Esophagus squamous epithelium (tissue), 5 donors: ENCODE measurements at regions not wholly inside any gene's neighbourhood (a gene's known extent, or its start where the extent isn't known, plus 50 kb on each side); places are given as distances from the start of the nearest gene placed in this dataset.
"Not testable (repeated sequence)": the region's sequence is repeated elsewhere in the genome, so short reads cannot be mapped to it uniquely, and the experiment has no call there.

Experiments
- DNase-seq: peaks from one replicate; lab custom pipeline; 2025; lab: John Stamatoyannopoulos, UW
- H3K27ac ChIP-seq, 4 donors: fragments of 200-600 bp; sonication (generic); one replicate each; pipeline ENCODE4 v1.5.1; 2016 to 2019; ENCODE audit warnings: mild to moderate bottlenecking in 1 of 4
- H3K27me3 ChIP-seq, 4 donors: fragments of 200-600 bp; sonication (generic); 1 replicate in 3 of 4; 2 replicates in 1 of 4; pipeline versions ENCODE4 v1.5.1 to v1.6.0; 2017 to 2021; ENCODE audit warnings: antibody characterized with exemption in 1 of 4
- H3K36me3 ChIP-seq, 3 donors: fragments of 200-600 bp; sonication (generic); one replicate each; pipeline ENCODE4 v1.5.1; 2016 to 2019
- H3K4me1 ChIP-seq, 3 donors: fragments of 200-600 bp; sonication (generic); one replicate each; pipeline ENCODE4 v1.5.1; 2017 to 2019
- H3K4me3 ChIP-seq, 4 donors: fragments of 200-600 bp; sonication (generic); 1 replicate in 3 of 4; 2 replicates in 1 of 4; pipeline ENCODE4 v1.5.1; 2016 to 2019; ENCODE audit warnings: mild to moderate bottlenecking in 2 of 4, moderate library complexity in 1 of 4
- H3K9me3 ChIP-seq, 3 donors: fragments of 200-600 bp; sonication (generic); one replicate each; pipeline ENCODE4 v1.5.1; 2016 to 2019
- POLR2A ChIP-seq, 4 donors: fragments of 450-650 bp; IDR thresholded peaks; one replicate each; pipeline ENCODE4 v1.6.1; 2017; ENCODE audit warnings: antibody characterized with exemption in 4 of 4, mild to moderate bottlenecking in 4 of 4, moderate library complexity in 3 of 4
- WGBS, 2 donors: methylation state at CpG; one replicate each; pipeline ENCODE4 v1.1.5; 2018; 5-methylcytosine and 5-hydroxymethylcytosine counted together
- intact Hi-C: fragments of 100-400 bp; cut with DNase I; formaldehyde crosslinking; loops from one replicate; pipeline ENCODE4 v1.15.0; 2022
- TF ChIP-seq, protein P1 (sequence below), 6 experiments: fragments of 450-650 bp in 4 of 6; fragments of 200-600 bp in 2 of 6; sonication (generic) in 2 of 6; IDR thresholded peaks; one replicate each; pipeline ENCODE4 v1.5.1; 2016 to 2019; ENCODE audit warnings: antibody characterized with exemption in 6 of 6, mild to moderate bottlenecking in 4 of 6, moderate library complexity in 4 of 6
- donor health status: DM: yes; HTN: yes; CAD: no.

GRCh38 chr12:116667752-116668151 is 70.1 kb downstream of the SPRING1 start:
- TF ChIP-seq, protein P1, sequence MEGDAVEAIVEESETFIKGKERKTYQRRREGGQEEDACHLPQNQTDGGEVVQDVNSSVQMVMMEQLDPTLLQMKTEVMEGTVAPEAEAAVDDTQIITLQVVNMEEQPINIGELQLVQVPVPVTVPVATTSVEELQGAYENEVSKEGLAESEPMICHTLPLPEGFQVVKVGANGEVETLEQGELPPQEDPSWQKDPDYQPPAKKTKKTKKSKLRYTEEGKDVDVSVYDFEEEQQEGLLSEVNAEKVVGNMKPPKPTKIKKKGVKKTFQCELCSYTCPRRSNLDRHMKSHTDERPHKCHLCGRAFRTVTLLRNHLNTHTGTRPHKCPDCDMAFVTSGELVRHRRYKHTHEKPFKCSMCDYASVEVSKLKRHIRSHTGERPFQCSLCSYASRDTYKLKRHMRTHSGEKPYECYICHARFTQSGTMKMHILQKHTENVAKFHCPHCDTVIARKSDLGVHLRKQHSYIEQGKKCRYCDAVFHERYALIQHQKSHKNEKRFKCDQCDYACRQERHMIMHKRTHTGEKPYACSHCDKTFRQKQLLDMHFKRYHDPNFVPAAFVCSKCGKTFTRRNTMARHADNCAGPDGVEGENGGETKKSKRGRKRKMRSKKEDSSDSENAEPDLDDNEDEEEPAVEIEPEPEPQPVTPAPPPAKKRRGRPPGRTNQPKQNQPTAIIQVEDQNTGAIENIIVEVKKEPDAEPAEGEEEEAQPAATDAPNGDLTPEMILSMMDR (IDR thresholded peaks at IDR 0.05) = no peak
- TF ChIP-seq POLR2A (IDR thresholded peaks at IDR 0.05) = no peak
- intact Hi-C loops = no loop called here
- WGBS, 2 donors = 92 to 95% methylated on average over 8 to 9 of the region's 10 CpGs
- no peak for DNase-seq
- no peaks in the 10 kb centered on the region for H3K27me3 ChIP-seq
- peaks cover 0 to 5% (median 2%) of the 10 kb centered on the region in 3 donors for H3K4me1 ChIP-seq
- no peak overlapping the region for H3K4me3 ChIP-seq
- no peaks in the 10 kb centered on the region for H3K9me3 ChIP-seq
- H3K36me3 ChIP-seq = no peaks in the 10 kb centered on the region
- H3K27ac ChIP-seq = no peak overlapping the region

DNA sequence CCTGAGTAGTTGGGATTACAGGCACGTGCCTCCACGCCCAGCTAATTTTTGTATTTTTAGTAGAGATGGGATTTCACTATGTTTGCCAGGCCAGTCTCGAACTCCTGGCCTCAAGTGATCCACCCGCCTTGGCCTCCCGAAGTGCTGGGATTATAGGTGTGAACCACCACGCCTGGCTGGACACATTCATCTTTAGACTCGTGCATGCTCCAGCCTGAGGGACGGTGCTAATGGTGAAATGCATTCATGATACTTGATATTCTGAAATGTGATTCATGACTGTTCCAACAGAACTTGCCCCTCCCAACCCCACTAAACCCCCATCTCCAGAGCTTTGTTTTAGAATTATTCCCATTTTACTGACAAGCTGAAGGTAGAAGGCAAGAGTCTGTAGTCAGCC is 71.0 kb downstream of the SPRING1 start:
- H3K27ac ChIP-seq, H3K36me3 ChIP-seq, H3K9me3 ChIP-seq, H3K27me3 ChIP-seq, intact Hi-C loops, DNase-seq, H3K4me3 ChIP-seq: not testable (repeated sequence)
- WGBS, 2 donors = 73 to 88% methylated on average over 4 to 8 of the region's 8 CpGs
- H3K4me1 ChIP-seq = peaks cover 0 to 11% (median 7%) of the 10 kb centered on the region in 3 donors

DNA sequence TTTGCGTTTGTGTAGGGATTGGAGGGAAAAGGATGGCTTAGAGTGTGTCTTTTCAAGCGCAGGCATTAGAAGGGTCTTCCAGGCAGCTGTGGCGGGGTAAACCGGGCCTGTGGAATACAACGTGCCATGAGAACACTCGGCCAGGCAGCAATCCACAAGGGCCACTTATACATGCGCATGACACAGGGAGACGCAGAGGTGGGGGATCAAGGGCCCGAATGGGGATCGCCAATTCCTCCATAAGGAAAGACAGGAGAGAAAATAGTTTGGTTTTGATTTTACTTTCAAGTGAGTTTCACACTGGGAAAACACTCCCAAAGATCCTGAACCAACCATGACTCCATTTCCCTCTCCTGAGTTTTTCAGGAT is 71.6 kb downstream of the SPRING1 start:
- DNase-seq = no peak
- Histone ChIP-seq H3K4me3 (no peak overlapping the region), H3K4me1 (peaks cover 0 to 11% (median 7%) of the 10 kb centered on the region in 3 donors), H3K27me3 (peaks cover 0 to 6% (median 0%) of the 10 kb centered on the region in 4 donors), H3K27ac (peak overlapping the region in 1 of 4 donors; percentile 7), H3K9me3 (no peaks in the 10 kb centered on the region), H3K36me3 (no peaks in the 10 kb centered on the region)
- intact Hi-C loops = no loop called here
- WGBS, 2 donors = 77 to 85% methylated on average over 10 of the region's 10 CpGs
- TF ChIP-seq, protein P1 (IDR thresholded peaks at IDR 0.05) = no peak
- no peak for TF ChIP-seq POLR2A (IDR thresholded peaks at IDR 0.05)

GRCh38 chr12:116665666-116666304 is 72.1 kb downstream of the SPRING1 start:
- WGBS, 2 donors = 68 to 71% methylated on average over 15 of the region's 15 CpGs
- Histone ChIP-seq H3K27me3 (peaks cover 0 to 6% (median 0%) of the 10 kb centered on the region in 4 donors), H3K27ac (peak overlapping the region in 1 of 4 donors; percentile 7), H3K36me3 (no peaks in the 10 kb centered on the region), H3K9me3 (no peaks in the 10 kb centered on the region), H3K4me3 (no peak overlapping the region), H3K4me1 (peaks cover 0 to 11% (median 7%) of the 10 kb centered on the region in 3 donors)
- TF ChIP-seq, protein P1 (IDR thresholded peaks at IDR 0.05) = no peak
- no peak for TF ChIP-seq POLR2A (IDR thresholded peaks at IDR 0.05)
- no peak for DNase-seq
- intact Hi-C loops = no loop called here

GRCh38 chr12:116664085-116664484 is 73.8 kb downstream of the SPRING1 start:
- WGBS, 2 donors = 94% methylated on average over 4 of the region's 4 CpGs

More at GRCh38 chr12:116664085-116664484, 73.8 kb downstream of the SPRING1 start:
- H3K27me3 ChIP-seq = peaks cover 0 to 6% (median 0%) of the 10 kb centered on the region in 4 donors
- H3K27ac ChIP-seq = no peak overlapping the region
- intact Hi-C loops = no loop called here
- no peak for TF ChIP-seq POLR2A (IDR thresholded peaks at IDR 0.05)
- TF ChIP-seq, protein P1 (IDR thresholded peaks at IDR 0.05) = no peak
- DNase-seq = no peak
- no peak overlapping the region for H3K4me3 ChIP-seq
- H3K4me1 ChIP-seq = peaks cover under 1 to 19% (median 7%) of the 10 kb centered on the region in 3 donors
- no peaks in the 10 kb centered on the region for H3K9me3 ChIP-seq
- H3K36me3 ChIP-seq = no peaks in the 10 kb centered on the region
